H1 (cell line): ENCODE measurements at regions not wholly inside any gene's neighbourhood (a gene's known extent, or its start where the extent isn't known, plus 50 kb on each side); places are given as distances from the start of the nearest gene placed in this dataset.

Experiments
- ASH2L ChIP-seq: fragments of 200-600, 300-600 bp; sonication (generic); IDR thresholded peaks from one replicate; pipeline ENCODE4 v1.7.1; 2017; ENCODE audit warnings: low read length
- E2F6 ChIP-seq: IDR thresholded peaks from 2 replicates; pipeline ENCODE4 v1.6.1; 2012; ENCODE audit warnings: inconsistent platforms
- EP300 ChIP-seq, 2 experiments: IDR thresholded peaks; 1 replicate in 1 of 2; 2 replicates in 1 of 2; pipeline ENCODE4 v1.6.1; 2011 to 2012; ENCODE audit warnings: low read depth in 2 of 2, low read length in 2 of 2, mild to moderate bottlenecking in 2 of 2, borderline replicate concordance in 1 of 2, inconsistent platforms in 1 of 2, moderate library complexity in 1 of 2
- FOSL1 ChIP-seq: IDR thresholded peaks from 2 replicates; pipeline ENCODE4 v1.6.1; 2011; ENCODE audit warnings: mild to moderate bottlenecking, low read depth, low read length, moderate library complexity; ENCODE audit not compliant: insufficient read depth
- GTF2F1 ChIP-seq: IDR thresholded peaks from 2 replicates; pipeline ENCODE4 v1.6.1; 2012; ENCODE audit warnings: low read depth, low read length, improper control_type of control experiment, borderline replicate concordance
- KDM1A ChIP-seq: fragments of 200-600, 300-600 bp; sonication (generic); IDR thresholded peaks from 2 replicates; pipeline ENCODE4 v1.7.1; 2016; ENCODE audit warnings: mild to moderate bottlenecking, low read length, borderline replicate concordance
- KDM5A ChIP-seq: fragments of 200-600 bp; IDR thresholded peaks from 2 replicates; pipeline ENCODE4 v1.7.1; 2012; ENCODE audit warnings: mild to moderate bottlenecking, low read length, inconsistent platforms, mixed read lengths
- RXRA ChIP-seq: IDR thresholded peaks from 2 replicates; pipeline ENCODE4 v1.6.1; 2011; ENCODE audit warnings: low read depth, mild to moderate bottlenecking, low read length, moderate library complexity; ENCODE audit not compliant: insufficient read depth
- SIRT6 ChIP-seq: IDR thresholded peaks from one replicate; pipeline ENCODE4 v1.7.1; 2012; ENCODE audit warnings: low read length, inconsistent platforms
- SP2 ChIP-seq: IDR thresholded peaks from 2 replicates; pipeline ENCODE4 v1.6.1; 2012; ENCODE audit warnings: mild to moderate bottlenecking, low read length, inconsistent platforms
- SP4 ChIP-seq: IDR thresholded peaks from 2 replicates; pipeline ENCODE4 v1.6.1; 2012; ENCODE audit warnings: low read length, inconsistent platforms
- SUZ12 ChIP-seq: fragments of 200-600 bp; sonication (generic); IDR thresholded peaks from 2 replicates; pipeline ENCODE4 v1.6.1; 2012; ENCODE audit warnings: mild to moderate bottlenecking, inconsistent platforms, low read length, moderate library complexity, mixed read lengths
- USF2 ChIP-seq: IDR thresholded peaks from 2 replicates; pipeline ENCODE4 v1.6.1; 2011; ENCODE audit warnings: low read length, improper control_type of control experiment

- TF ChIP-seq FOSL1 (no peak), KDM5A (no peak), EP300 (IDR thresholded peaks at IDR 0.05; ENCODE audit: borderline replicate concordance in 1 of 2, low read depth in 2 of 2, low read length in 2 of 2) (no peak), USF2 (no peak), RXRA (no peak), ASH2L (no peak), SIRT6 (no peak), GTF2F1 (no peak), SP4 (no peak), SP2 (no peak), SUZ12 (no peak), E2F6 (no peak), KDM1A (no peak)
Observed at GRCh38 chr18:78890388-78890787, 89.2 kb upstream of the SALL3 start (continued).
